ELR (cell line): ENCODE measurements at regions not wholly inside any gene's neighbourhood (a gene's known extent, or its start where the extent isn't known, plus 50 kb on each side); places are given as distances from the start of the nearest gene placed in this dataset.

ENCODE experiments used
- DNase-seq: peaks from one replicate; pipeline ENCODE4 v3.0.0-alpha.2; 2015; ENCODE audit warnings: low read depth

DNA sequence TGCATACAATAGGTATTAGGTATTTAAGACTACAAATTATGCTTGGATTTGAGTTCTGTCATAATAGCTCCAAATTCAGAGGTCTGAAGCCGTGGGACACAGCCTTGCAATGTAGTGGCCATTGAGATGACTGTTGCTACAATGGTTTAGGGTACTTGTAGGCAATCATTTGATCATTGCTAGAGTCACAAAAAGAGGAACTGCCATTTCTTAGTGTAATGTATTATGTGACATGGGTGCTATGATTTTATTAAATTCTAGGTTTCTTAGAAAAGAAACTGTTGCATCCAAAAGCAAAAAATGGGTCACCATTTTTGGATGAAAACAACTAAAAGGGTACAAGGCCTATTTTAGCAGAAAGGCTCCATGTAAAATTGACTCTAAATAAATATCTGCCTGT is 129.9 kb upstream of the ZNF644 start:
- no peak for DNase-seq

GRCh38 chr1:91148641-91149069 is 126.8 kb upstream of the ZNF644 start:
- no peak for DNase-seq

DNA sequence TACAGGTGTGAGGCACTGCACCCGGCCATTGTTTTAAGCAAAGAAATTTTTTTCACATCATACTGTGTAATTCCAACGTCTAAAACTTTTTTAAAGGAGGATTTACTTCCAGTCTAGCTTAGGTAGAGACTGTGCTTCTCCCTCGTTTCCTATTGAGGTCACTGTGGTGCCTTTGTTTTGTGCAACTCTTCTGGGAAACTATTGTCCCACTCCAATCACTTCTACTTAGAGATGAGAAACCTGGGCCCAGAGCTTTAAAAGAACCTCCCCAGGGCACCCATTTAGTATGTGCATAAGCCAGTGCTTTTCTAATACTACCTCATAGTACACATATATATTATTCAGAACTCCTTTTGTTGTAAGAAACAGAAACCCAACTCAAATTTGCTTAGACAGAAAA is 120.0 kb upstream of the ZNF644 start:
- no peak for DNase-seq

GRCh38 chr1:91138959-91139358 is 117.1 kb upstream of the ZNF644 start:
- no peak for DNase-seq

DNA sequence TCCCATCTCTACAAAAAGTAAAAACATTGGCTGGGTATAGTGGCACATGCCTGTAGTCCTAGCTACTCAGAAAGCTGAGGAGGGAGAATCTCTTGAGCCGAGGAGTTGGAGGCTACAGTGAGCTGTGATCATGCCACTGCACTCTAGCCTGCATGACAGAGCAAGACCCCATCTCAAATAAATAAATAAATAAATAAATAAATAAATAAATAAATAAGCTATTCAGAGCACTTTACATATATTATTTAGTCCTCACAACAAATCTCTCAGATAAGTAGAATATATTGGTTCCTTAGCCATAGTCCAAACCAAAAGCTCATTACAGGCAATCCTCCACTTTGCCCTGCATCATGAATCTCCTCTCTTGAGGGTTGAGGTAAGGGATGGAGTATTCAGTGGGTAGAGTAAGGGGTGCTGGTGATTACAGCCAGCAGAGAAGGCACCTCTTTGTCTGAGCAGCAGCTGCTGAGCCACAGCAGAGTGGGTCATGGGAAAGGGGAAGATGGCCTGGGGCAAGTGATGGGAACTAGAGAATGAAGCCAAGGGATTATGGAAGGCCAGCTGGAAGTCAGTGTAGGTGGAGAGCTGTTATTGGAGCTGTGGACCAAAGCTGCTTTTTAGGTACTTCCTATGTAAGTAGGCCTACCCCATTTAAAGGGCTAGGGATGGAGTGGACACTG is 115.5 kb upstream of the ZNF644 start:
- no peak for DNase-seq

DNA sequence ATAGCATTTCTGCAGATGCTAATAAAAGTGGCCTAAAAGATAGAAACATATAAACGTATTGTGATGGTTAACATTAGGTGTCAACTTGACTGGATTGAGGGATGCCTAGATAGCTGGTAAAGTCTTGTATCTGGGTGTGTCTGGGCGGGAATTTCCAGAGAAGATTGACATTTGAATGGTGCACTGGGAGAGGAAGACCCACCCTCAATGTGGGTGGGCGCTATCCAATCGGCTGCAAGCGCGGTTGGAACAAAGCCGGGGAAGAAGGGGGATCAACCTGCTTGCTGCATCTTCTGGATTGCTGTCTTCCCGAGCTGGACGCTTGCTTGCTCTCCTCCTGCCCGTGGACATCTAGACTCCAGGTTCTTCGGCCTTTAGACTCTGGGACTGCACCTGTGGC is 114.0 kb upstream of the ZNF644 start:
- DNase-seq = no peak

GRCh38 chr1:91133248-91133647 is 111.4 kb upstream of the ZNF644 start:
- no peak for DNase-seq

DNA sequence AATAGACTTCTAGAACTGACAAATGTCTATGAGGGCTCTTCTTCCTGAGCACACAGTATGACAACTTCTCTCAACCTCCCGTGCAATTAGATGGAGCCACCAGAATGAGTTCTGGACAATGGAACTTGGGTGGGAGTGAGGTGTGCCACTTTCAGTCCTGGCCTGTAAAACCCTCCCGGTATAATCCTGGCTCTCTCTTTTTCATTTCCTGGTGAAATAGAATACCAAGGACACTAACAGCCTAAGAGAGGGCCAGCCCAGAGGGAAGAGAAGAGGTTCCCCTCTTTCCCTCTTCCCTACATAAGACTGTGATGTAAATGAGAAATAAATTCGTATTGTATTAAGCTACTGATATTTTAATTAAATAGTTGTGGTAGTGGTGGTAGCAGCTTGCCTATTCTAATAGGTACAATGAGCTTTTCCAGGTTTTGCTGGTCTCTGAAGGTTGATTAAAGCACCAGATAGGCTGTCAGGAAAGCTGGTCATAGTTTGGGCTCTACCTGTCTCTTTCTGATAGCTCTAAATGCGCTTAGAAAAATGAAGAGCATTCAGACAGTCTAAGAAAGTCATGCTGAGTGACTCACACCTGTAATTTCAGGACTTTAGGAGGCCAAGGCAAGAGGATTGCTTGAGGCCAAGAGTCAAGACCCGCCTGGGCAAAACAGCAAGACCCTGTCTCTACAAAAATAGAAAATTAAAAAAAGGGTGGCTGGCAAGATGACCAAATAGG is 108.6 kb upstream of the ZNF644 start:
- DNase-seq = no peak

DNA sequence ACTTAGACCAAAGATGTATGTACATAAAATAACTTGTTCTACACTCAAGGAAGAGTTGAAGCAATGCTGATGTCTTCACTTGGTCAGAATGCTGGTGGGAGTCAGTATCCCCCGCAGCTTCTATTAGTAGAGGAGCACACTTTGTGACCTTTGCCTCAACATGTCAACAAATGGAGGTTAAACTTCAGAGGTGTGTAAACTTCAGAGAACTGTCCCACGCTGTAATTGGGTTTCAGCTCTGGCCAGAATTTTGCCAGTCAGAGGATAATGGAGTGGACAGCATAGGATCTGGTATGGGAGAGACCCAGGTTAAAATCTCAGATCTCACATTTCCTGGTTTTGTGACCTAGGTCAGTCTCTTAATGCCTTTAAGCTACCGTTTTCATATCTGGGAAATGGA is 107.6 kb upstream of the ZNF644 start:
- no peak for DNase-seq

DNA sequence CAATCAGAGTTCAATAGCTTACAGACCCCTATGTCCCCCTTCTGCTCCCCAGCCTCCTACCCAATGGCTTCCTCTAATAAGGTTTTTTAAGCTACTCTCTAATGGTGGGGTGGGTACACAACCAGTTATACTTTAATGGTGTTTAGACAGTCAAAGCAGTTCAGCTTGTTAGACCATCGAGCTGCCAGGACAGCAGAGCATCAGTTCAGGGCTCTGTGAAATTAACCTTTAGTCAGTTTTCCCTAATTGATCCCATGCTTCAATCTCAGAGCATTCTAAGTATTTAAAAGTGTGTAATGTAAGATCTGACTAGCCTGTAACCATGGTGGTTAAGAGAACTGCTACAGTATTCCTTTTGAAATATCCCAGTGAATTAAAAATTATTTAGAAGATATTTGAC is 107.2 kb upstream of the ZNF644 start:
- DNase-seq = no peak

DNA sequence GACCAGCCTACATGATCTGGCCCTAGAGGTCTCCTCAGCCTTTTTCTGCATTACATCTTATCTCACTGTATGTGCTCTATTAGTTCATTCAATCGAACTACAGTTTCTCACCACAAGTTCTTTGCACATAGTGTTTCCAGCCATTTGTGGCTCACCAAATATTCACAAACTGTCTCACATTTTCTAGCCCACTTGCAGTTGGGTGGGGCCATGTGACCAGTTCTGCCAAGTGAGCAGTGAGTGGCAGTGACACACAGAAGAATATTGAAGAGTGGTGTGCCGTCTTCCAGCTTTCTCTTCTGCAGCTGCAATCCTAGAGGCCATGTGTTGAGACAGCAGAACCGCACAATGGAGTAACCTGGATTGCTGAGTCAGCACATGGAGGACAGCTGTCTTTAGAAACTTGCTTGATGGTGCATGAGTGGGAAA is 103.2 kb upstream of the ZNF644 start:
- no peak for DNase-seq

DNA sequence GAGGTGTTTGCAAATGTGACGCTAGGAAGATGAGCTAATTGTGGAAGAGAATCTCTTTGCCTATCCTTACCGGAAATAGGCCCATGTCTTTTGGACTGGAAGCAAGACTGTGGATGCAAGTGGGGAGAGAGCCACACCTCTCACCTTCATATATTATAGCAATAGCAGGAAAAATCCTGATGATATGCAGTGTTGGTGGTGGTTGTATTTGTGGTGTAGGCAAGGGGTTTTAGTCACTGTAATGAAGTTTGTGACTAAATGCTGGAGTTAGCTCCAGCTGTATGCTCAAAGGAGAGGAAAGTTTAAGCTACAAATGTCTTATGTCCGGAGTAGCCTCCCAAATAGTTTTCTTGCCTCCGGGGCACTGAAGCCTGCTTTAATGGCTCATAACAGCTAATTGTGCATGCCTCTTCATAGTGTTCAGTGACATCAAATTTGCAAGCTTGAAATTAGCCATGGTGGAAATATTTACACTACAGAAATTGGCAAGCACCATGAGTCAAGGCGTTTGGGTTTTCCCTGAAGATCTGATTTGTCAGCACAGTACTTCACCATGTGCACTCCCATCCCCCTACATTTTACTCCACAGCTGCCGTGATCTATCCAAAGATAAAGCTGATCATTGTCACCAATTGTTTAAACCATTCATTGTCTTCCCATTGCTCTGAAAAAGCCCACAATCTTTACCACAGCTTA is 102.6 kb upstream of the ZNF644 start:
- DNase-seq = no peak

- no peak for DNase-seq
Measured at GRCh38 chr1:91123773-91124172, 101.9 kb upstream of the ZNF644 start.

- DNase-seq = no peak
Measured at GRCh38 chr1:91123319-91123718, 101.5 kb upstream of the ZNF644 start.

DNA sequence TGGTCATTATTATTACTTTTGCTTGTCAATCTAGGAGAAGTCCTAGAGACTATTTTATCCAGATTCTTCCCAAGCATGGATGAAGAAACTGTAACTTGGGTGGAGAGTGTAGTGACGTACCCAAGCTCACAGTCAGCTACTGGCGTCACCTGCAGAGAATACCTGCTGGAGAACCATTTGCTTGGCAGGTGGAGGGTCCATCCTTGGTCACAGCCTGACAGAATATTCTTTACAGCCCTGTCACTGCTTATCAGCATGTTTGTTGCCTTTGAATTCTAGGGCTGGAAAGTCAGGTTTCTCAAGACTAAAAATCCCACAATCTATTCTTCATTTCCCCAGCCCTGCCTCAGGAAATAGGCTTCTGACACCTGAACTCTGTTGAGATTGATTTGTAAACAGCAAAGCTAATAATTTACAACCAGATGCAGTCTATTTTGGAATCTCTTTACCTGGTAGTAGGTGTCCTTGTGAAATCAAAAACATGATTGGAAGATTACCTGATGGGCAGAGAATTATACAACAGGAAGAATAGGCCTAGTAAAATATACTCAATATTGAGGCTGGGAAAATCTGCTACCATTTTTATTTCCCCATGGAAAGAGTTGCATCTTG is 100.4 kb upstream of the ZNF644 start:
- no peak for DNase-seq

GRCh38 chr1:91121366-91121765 is 99.5 kb upstream of the ZNF644 start:
- DNase-seq = no peak

DNA sequence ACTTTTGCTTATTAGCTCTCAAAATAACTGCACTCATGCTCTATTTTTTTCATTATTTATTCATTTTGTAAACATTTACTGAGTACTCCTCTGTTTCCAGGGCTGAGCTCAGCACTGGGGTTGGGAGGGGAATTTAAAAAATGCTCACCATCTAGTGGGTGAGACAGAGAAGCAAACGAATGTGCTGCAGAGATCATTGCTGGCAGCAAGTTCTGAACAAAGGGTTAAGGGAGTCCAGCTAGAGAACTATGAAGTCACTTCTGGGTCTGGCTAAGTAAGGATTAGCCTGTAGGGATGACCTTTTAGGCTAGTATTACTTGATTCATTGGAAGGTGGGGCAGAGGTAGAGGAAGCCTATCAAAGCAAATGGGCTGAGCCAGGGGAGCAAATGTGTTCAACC is 99.1 kb upstream of the ZNF644 start:
- no peak for DNase-seq

- no peak for DNase-seq
Measured at GRCh38 chr1:91120421-91120820, 98.6 kb upstream of the ZNF644 start.

- DNase-seq = no peak
Measured at GRCh38 chr1:91104712-91105111, 82.9 kb upstream of the ZNF644 start.

- no peak for DNase-seq
Measured at GRCh38 chr1:91101328-91101727, 79.5 kb upstream of the ZNF644 start.

DNA sequence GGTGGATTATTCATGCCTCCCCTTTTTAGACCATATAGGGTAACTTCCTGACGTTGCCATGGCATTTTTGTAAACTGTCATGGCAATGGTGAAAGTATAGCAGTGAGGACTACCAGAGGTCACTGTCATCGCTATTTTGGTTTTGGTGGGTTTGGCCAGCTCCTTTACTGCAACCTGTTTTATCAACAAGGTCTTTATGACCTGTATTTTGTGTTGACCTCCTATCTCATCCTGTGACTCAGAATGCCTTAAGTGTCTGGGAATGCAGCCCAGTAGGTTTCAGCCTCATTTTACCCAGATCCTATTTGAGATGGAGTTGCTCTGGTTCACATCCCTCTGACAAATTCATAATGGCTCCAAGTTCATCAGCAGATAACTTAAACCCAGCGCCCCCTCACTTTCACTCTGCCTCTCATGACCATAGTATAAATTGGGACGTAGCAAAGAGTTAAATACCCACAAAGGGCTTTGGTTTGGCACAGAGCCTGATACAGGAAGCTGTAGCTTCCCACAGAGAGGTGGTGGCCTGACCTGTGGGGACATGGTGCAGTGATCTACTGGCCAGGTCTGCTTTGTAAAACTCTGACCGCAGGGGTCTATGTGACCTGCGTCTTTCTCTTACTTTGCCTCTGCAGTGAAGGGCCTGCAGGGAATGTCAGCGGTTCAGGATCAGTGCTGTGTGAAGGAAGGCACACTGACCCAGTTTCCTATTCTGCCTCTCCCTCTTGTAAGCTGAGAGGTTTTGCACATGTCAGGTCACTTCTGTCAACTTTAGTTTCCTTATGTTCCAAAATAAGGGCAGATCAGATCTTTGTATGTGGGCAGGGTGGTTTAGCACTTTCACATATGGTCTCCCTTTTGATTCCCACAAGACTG is 78.1 kb upstream of the ZNF644 start:
- peak; percentile 30 for DNase-seq
